ENCODE measurements at regions not wholly inside any gene's neighbourhood (a gene's known extent, or its start where the extent isn't known, plus 50 kb on each side); places are given as distances from the start of the nearest gene placed in this dataset.

DNA sequence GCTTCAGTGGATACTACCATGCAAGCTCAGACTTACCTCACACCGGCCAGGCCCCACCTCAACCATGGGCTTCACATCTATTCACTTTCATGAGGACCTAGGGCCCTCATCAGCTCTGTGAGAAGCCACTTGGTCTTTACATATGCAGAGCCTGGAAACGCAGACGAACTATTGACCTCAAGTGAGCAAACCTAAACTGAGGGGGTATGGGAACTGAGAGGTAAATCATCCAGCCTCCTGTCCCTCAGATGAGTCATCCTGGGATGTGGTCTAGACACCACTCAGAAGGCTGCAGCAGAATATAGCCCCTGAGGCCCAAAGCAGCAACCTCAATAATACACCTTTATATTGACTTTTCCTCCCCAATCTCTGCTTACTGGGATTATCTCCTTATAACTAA lies 578.0 kb downstream of the INSC start:
- Histone ChIP-seq H3K27me3 (no peaks in the 10 kb centered on the region), H3K36me3 (no peaks in the 10 kb centered on the region), H3K4me3 (no peak overlapping the region), H3K27ac (no peak overlapping the region), H3K4me1 (no peaks in the 10 kb centered on the region), H3K9me3 (no peaks in the 10 kb centered on the region)
- no peak for DNase-seq
- no peak for TF ChIP-seq POLR2AphosphoS5 (IDR thresholded peaks at IDR 0.05)
- TF ChIP-seq EP300 (IDR thresholded peaks at IDR 0.05) = no peak
- intact Hi-C loops (cut with DNase I) = no loop called here
- 89 to 91% methylated on average over 3 of the region's 3 CpGs for WGBS, 2 donors

DNA sequence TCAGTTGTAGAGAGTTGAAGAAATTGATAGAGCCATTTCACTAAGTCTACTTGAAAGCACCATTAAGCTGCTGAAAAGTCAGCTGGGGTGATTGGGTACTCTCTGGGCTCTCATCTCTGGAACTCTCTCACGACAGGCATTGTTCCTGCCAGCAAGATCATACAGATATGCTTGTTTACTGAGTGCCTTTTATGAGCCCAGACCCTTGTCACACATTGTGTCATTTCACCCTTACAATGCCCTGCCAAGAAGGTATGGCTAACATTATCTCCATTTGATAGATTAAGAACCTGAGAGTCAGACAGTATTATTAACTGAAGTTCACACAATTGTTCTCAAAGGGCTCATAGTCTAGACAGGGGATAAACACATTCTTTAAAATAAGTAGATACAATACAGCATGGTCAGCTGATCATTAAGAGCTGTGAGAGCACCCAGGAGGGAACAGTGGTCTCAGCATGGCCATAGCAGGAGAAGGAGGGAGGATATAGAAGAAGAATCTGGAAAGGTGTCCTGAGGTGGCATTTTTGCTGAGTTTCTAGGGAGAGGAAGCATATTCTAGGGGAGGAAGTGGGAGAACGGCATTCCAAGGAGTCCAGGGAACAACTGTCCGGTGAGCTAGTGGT lies 580.5 kb downstream of the INSC start:
- no peak for DNase-seq
- 64 to 67% methylated on average over 3 of the region's 3 CpGs for WGBS, 2 donors
- Histone ChIP-seq H3K27me3 (no peaks in the 10 kb centered on the region), H3K27ac (no peak overlapping the region), H3K4me1 (no peaks in the 10 kb centered on the region), H3K9me3 (no peaks in the 10 kb centered on the region), H3K36me3 (no peaks in the 10 kb centered on the region), H3K4me3 (no peak overlapping the region)
- no peak for TF ChIP-seq POLR2AphosphoS5 (IDR thresholded peaks at IDR 0.05)
- intact Hi-C loops (cut with DNase I) = no loop called here

DNA sequence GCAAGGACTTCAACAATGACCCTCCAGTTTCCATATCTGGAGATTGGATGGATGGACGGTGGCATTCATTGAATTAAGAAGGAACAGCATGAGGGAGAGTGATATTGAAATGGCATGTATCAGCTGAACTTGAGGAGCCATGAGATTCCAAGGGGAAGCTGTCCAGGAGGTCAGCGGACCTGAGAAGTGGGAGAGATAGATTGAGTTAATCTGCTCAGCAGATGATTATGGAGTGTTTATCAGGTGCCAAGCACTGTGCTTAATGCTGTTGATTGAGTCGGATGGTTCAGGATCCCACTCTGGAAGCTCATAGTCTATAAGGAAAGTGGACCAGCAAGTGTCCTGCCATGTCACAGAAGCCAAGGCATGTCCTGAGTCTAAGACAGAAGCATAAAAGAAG lies 581.3 kb downstream of the INSC start:
- Histone ChIP-seq H3K9me3 (no peaks in the 10 kb centered on the region), H3K27me3 (no peaks in the 10 kb centered on the region), H3K27ac (no peak overlapping the region), H3K4me1 (no peaks in the 10 kb centered on the region), H3K4me3 (no peak overlapping the region), H3K36me3 (no peaks in the 10 kb centered on the region)
- TF ChIP-seq, protein P1, sequence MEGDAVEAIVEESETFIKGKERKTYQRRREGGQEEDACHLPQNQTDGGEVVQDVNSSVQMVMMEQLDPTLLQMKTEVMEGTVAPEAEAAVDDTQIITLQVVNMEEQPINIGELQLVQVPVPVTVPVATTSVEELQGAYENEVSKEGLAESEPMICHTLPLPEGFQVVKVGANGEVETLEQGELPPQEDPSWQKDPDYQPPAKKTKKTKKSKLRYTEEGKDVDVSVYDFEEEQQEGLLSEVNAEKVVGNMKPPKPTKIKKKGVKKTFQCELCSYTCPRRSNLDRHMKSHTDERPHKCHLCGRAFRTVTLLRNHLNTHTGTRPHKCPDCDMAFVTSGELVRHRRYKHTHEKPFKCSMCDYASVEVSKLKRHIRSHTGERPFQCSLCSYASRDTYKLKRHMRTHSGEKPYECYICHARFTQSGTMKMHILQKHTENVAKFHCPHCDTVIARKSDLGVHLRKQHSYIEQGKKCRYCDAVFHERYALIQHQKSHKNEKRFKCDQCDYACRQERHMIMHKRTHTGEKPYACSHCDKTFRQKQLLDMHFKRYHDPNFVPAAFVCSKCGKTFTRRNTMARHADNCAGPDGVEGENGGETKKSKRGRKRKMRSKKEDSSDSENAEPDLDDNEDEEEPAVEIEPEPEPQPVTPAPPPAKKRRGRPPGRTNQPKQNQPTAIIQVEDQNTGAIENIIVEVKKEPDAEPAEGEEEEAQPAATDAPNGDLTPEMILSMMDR (IDR thresholded peaks at IDR 0.05) = no peak
- no peak for TF ChIP-seq EP300 (IDR thresholded peaks at IDR 0.05)
- TF ChIP-seq POLR2A (IDR thresholded peaks at IDR 0.05) = no peak
- no peak for TF ChIP-seq POLR2AphosphoS5 (IDR thresholded peaks at IDR 0.05)
- WGBS, 2 donors = 81 to 93% methylated on average over 3 of the region's 3 CpGs
- no peak for DNase-seq
- intact Hi-C loops (cut with DNase I) = no loop called here

DNA sequence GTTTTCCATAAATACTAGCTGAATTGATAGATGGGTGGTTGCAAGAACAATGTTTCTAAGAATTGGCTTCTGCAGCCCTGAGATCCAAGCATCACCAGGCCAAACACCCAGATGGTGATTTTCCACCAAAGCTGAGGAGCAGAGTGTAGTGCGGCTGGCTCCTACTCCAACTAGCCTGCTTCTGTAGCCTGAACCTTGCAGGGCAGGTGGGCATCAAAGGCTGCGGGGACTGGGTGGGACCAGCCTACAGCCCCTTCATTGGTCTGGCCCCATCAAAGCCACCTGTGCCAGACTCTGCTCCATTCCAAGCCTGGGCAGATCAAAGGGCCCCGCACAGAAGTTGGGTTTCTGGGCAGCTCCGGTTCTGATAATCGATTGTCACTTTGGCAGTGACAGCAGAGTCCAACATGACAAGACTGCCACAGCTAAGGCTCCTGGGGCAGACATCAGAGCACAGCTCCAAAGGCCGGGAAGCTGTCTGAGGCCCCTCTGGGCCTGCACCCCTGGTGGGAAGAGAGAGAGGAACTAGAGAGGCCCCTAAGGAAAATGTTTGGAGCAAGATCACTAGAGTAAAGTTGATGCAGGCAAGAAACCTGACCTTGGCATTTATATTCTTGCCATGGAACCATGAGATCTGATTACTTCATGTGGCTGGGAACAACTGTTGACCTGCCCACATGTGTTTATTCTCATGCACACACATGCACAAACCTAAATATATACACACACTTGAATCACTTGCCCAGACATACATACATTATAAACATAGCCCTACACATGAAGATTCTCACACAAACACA lies 582.9 kb downstream of the INSC start:
- H3K27ac ChIP-seq = no peak overlapping the region
- no peaks in the 10 kb centered on the region for H3K4me1 ChIP-seq
- 93 to 96% methylated on average over 6 of the region's 6 CpGs for WGBS, 2 donors
- no peak for TF ChIP-seq EP300 (IDR thresholded peaks at IDR 0.05)
- no peak for TF ChIP-seq POLR2A (IDR thresholded peaks at IDR 0.05)
- TF ChIP-seq, protein P1 (IDR thresholded peaks at IDR 0.05) = no peak
- no peak for TF ChIP-seq POLR2AphosphoS5 (IDR thresholded peaks at IDR 0.05)
- no peaks in the 10 kb centered on the region for H3K9me3 ChIP-seq
- no peak for DNase-seq
- H3K27me3 ChIP-seq = no peaks in the 10 kb centered on the region
- intact Hi-C loops (cut with DNase I) = no loop called here
- no peaks in the 10 kb centered on the region for H3K36me3 ChIP-seq
- no peak overlapping the region for H3K4me3 ChIP-seq

DNA sequence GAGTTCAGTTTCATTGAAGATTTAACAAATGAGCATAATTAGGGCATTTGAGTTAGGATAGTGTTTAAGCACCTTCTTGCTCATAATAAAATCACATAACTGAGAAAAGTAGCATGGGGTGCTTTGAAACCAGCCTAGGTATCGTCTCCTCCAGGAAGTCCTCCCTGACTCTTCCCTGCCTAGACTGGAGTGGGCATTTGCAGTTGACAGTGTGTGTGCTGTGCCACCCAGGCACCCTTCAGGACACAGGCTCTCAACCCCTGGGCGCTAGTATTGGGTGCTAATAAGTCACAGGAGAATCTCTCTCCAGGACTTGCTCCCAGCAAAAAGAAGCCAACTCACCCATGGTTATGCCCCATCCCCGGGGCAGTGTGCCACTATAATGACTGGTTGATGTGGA lies 584.1 kb downstream of the INSC start:
- H3K27ac ChIP-seq = no peak overlapping the region
- H3K36me3 ChIP-seq = no peaks in the 10 kb centered on the region
- no peak for DNase-seq
- no peaks in the 10 kb centered on the region for H3K27me3 ChIP-seq
- intact Hi-C loops (cut with DNase I) = no loop called here
- H3K4me3 ChIP-seq = no peak overlapping the region
- H3K4me1 ChIP-seq = no peaks in the 10 kb centered on the region
- H3K9me3 ChIP-seq = no peaks in the 10 kb centered on the region
- TF ChIP-seq EP300 (IDR thresholded peaks at IDR 0.05) = no peak
- 88 to 90% methylated on average over 3 of the region's 3 CpGs for WGBS, 2 donors

DNA sequence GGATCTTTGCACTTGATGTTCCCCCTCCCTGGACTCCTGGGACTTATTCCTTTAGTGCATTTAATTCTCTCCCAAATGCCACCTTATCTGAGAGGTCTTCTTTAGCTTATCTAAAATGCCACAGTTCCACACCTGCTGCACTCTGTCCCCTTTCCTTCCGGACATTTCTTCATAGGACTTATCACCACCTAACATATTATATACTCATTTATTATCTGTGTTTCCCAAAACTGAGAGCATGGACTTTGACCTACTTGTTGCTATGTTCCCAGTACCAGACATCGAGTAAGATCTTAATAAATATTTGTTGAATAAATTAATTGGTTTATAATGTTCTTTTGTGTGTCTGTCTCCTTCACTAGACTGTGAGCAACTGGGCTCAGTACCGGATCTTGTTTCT lies 585.3 kb downstream of the INSC start:
- no peaks in the 10 kb centered on the region for H3K27me3 ChIP-seq
- H3K36me3 ChIP-seq = no peaks in the 10 kb centered on the region
- DNase-seq = no peak
- TF ChIP-seq, protein P1 (IDR thresholded peaks at IDR 0.05) = no peak
- TF ChIP-seq POLR2AphosphoS5 (IDR thresholded peaks at IDR 0.05) = no peak
- no peak for TF ChIP-seq EP300 (IDR thresholded peaks at IDR 0.05)
- TF ChIP-seq POLR2A (IDR thresholded peaks at IDR 0.05) = no peak
- H3K9me3 ChIP-seq = no peaks in the 10 kb centered on the region
- WGBS, 2 donors = 43 to 74% methylated on average over 3 of the region's 3 CpGs
- no peaks in the 10 kb centered on the region for H3K4me1 ChIP-seq
- intact Hi-C loops (cut with DNase I) = no loop called here
- H3K27ac ChIP-seq = no peak overlapping the region
- no peak overlapping the region for H3K4me3 ChIP-seq
